GM21423 (cell line): ENCODE measurements at regions not wholly inside any gene's neighbourhood (a gene's known extent, or its start where the extent isn't known, plus 50 kb on each side); places are given as distances from the start of the nearest gene placed in this dataset.

Experiments used
- ATAC-seq: cut with Tn5 transposase; IDR thresholded peaks from one replicate; pipeline ENCODE4 v1.9.1; 2021; ENCODE audit warnings: mild to moderate bottlenecking, moderate library complexity; ENCODE audit not compliant: unreplicated experiment

GRCh38 chr17:72005332-72006163 is 115.3 kb upstream of the SOX9 start:
- peak; percentile 50 for ATAC-seq

- no peak for ATAC-seq
These were observed 112.5 kb upstream of the SOX9 start for GRCh38 chr17:72008236-72008876.

GRCh38 chr17:72011561-72011960 is 109.3 kb upstream of the SOX9 start:
- ATAC-seq, result no peak

- peak; percentile 51 for ATAC-seq
These were observed 99.3 kb upstream of the SOX9 start for GRCh38 chr17:72021417-72022041.

- ATAC-seq, result no peak
These were observed 98.2 kb upstream of the SOX9 start for GRCh38 chr17:72022328-72023275.

GRCh38 chr17:72024457-72024856 is 96.4 kb upstream of the SOX9 start:
- ATAC-seq, result no peak

- no peak for ATAC-seq
These were observed 95.7 kb upstream of the SOX9 start for GRCh38 chr17:72025113-72025512.

- ATAC-seq, result peak; percentile 79
These were observed 90.5 kb upstream of the SOX9 start for GRCh38 chr17:72030067-72030899.

- no peak for ATAC-seq
These were observed 89.5 kb upstream of the SOX9 start for GRCh38 chr17:72031219-72031884.

GRCh38 chr17:72033334-72033733 is 87.5 kb upstream of the SOX9 start:
- no peak for ATAC-seq

GRCh38 chr17:72034000-72034399 is 86.8 kb upstream of the SOX9 start:
- peak; percentile 39 for ATAC-seq

GRCh38 chr17:72038427-72038826 is 82.4 kb upstream of the SOX9 start:
- ATAC-seq, result no peak

GRCh38 chr17:72039490-72039889 is 81.3 kb upstream of the SOX9 start:
- ATAC-seq, result no peak

GRCh38 chr17:72046178-72046577 is 74.6 kb upstream of the SOX9 start:
- ATAC-seq, result no peak

- ATAC-seq, result no peak
These were observed 73.9 kb upstream of the SOX9 start for GRCh38 chr17:72046643-72047612.

GRCh38 chr17:72049914-72050313 is 70.9 kb upstream of the SOX9 start:
- no peak for ATAC-seq

GRCh38 chr17:72053036-72053435 is 67.8 kb upstream of the SOX9 start:
- no peak for ATAC-seq

GRCh38 chr17:72053449-72053848 is 67.4 kb upstream of the SOX9 start:
- ATAC-seq, result no peak
